ENCODE measurements at regions not wholly inside any gene's neighbourhood (a gene's known extent, or its start where the extent isn't known, plus 50 kb on each side); places are given as distances from the start of the nearest gene placed in this dataset.

- TF ChIP-seq, protein P1, sequence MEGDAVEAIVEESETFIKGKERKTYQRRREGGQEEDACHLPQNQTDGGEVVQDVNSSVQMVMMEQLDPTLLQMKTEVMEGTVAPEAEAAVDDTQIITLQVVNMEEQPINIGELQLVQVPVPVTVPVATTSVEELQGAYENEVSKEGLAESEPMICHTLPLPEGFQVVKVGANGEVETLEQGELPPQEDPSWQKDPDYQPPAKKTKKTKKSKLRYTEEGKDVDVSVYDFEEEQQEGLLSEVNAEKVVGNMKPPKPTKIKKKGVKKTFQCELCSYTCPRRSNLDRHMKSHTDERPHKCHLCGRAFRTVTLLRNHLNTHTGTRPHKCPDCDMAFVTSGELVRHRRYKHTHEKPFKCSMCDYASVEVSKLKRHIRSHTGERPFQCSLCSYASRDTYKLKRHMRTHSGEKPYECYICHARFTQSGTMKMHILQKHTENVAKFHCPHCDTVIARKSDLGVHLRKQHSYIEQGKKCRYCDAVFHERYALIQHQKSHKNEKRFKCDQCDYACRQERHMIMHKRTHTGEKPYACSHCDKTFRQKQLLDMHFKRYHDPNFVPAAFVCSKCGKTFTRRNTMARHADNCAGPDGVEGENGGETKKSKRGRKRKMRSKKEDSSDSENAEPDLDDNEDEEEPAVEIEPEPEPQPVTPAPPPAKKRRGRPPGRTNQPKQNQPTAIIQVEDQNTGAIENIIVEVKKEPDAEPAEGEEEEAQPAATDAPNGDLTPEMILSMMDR (conservative IDR thresholded peaks at IDR 0.05; ENCODE audit: low read depth, low read length) = no peak
- no peak for TF ChIP-seq EZH2phosphoT487 (IDR thresholded peaks at IDR 0.05; ENCODE audit: borderline replicate concordance, low read length)
- no peak for TF ChIP-seq EZH2 (IDR thresholded peaks at IDR 0.05; ENCODE audit: low read length, unreplicated experiment)
Measured at GRCh38 chr5:60521376-60522291, 178.3 kb downstream of the DEPDC1B start.
